NCI-H1092 (cell line): ENCODE measurements at regions not wholly inside any gene's neighbourhood (a gene's known extent, or its start where the extent isn't known, plus 50 kb on each side); places are given as distances from the start of the nearest gene placed in this dataset.

ENCODE experiments used
- DNase-seq: peaks from one replicate; lab custom pipeline; 2025; lab: John Stamatoyannopoulos, UW

- DNase-seq = no peak
These were observed 900.3 kb downstream of the PCDH7 start for GRCh38 chr4:31620476-31620875.

GRCh38 chr4:31645236-31645635 is 925.1 kb downstream of the PCDH7 start:
- DNase-seq = no peak

- DNase-seq = no peak
These were observed 927.6 kb downstream of the PCDH7 start for GRCh38 chr4:31647786-31648185.

- no peak for DNase-seq
These were observed 929.7 kb downstream of the PCDH7 start for GRCh38 chr4:31649878-31650277.

GRCh38 chr4:31651541-31651940 is 931.4 kb downstream of the PCDH7 start:
- no peak for DNase-seq

- no peak for DNase-seq
These were observed 935.2 kb downstream of the PCDH7 start for GRCh38 chr4:31655328-31655727.

GRCh38 chr4:31657859-31658570 is 937.8 kb downstream of the PCDH7 start:
- no peak for DNase-seq

GRCh38 chr4:31660916-31661315 is 940.7 kb downstream of the PCDH7 start:
- no peak for DNase-seq

- no peak for DNase-seq
These were observed 942.8 kb downstream of the PCDH7 start for GRCh38 chr4:31662951-31663350.

GRCh38 chr4:31667686-31668085 is 947.5 kb downstream of the PCDH7 start:
- no peak for DNase-seq

GRCh38 chr4:31674313-31674947 is 954.3 kb downstream of the PCDH7 start:
- no peak for DNase-seq

GRCh38 chr4:31678356-31678755 is 958.2 kb downstream of the PCDH7 start:
- DNase-seq = no peak

- DNase-seq = no peak
These were observed 962.6 kb downstream of the PCDH7 start for GRCh38 chr4:31682796-31683195.

GRCh38 chr4:31687717-31688342 is 967.7 kb downstream of the PCDH7 start:
- DNase-seq = no peak

- DNase-seq = no peak
These were observed 972.3 kb downstream of the PCDH7 start for GRCh38 chr4:31692399-31692940.

- no peak for DNase-seq
These were observed 981.1 kb downstream of the PCDH7 start for GRCh38 chr4:31701256-31701655.

GRCh38 chr4:31702326-31702725 is 982.2 kb downstream of the PCDH7 start:
- DNase-seq = no peak

GRCh38 chr4:31714238-31714637 is 994.1 kb downstream of the PCDH7 start:
- no peak for DNase-seq

- DNase-seq = no peak
These were observed 995.1 kb downstream of the PCDH7 start for GRCh38 chr4:31715302-31715701.

GRCh38 chr4:31727030-31727429 is 1006.9 kb downstream of the PCDH7 start:
- no peak for DNase-seq

GRCh38 chr4:31735004-31735403 is 1014.8 kb downstream of the PCDH7 start:
- no peak for DNase-seq

GRCh38 chr4:31737419-31737818 is 1017.2 kb downstream of the PCDH7 start:
- DNase-seq = no peak

- no peak for DNase-seq
These were observed 1021.2 kb downstream of the PCDH7 start for GRCh38 chr4:31741326-31741725.
